Prostate gland (tissue), 2 donors: ENCODE measurements at regions not wholly inside any gene's neighbourhood (a gene's known extent, or its start where the extent isn't known, plus 50 kb on each side); places are given as distances from the start of the nearest gene placed in this dataset.

ENCODE experiments used
- POLR2A ChIP-seq: fragments of 450-650 bp; IDR thresholded peaks from one replicate; pipeline ENCODE4 v1.6.1; 2016; ENCODE audit warnings: antibody characterized with exemption, mild to moderate bottlenecking
- POLR2AphosphoS5 ChIP-seq: sonication (generic); formaldehyde crosslinking; IDR thresholded peaks from one replicate; pipeline ENCODE4 v1.6.1; 2017; ENCODE audit warnings: antibody characterized with exemption
- TF ChIP-seq, protein P1 (sequence below), 4 experiments: fragments of 200-600 bp in 2 of 4; fragments of 450-650 bp in 2 of 4; sonication (generic) in 2 of 4; IDR thresholded peaks; 1 replicate in 3 of 4; 2 replicates in 1 of 4; pipeline ENCODE4 v1.5.1; 2016 to 2019; ENCODE audit warnings: antibody characterized with exemption in 4 of 4, mild to moderate bottlenecking in 2 of 4, moderate library complexity in 2 of 4

DNA sequence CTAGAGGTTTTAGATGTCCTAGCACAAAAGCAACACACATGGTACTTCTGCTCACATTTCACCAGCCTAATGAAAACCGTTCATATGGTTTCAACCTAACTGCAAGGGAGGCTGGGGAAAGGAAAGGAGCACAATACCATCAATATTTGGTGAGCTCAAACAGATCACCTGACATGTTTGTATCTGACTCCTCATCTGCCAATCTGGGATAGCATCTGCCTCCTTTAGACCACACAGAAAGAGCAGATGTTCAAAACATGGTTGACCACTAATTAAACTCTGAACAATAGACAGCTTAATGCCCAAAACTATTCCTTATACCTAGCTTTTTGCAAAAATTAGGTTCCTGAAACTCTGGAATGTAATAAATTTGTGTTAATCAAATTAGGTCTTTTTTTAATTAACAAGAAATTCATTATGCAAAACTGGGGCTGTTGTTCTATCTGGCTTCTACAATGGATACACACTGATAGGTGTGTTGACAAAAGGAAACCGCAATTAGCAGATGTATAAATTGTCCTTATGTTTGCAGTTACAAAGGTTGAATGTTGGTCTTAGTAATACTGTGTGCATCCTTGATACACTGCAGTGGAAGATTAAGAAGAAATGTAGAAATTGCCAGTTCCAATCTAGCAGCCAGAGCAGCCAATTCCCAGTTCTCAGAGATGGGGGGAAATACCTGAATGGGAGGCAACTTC is 89.3 kb downstream of the DUSP6 start:
- TF ChIP-seq, protein P1, sequence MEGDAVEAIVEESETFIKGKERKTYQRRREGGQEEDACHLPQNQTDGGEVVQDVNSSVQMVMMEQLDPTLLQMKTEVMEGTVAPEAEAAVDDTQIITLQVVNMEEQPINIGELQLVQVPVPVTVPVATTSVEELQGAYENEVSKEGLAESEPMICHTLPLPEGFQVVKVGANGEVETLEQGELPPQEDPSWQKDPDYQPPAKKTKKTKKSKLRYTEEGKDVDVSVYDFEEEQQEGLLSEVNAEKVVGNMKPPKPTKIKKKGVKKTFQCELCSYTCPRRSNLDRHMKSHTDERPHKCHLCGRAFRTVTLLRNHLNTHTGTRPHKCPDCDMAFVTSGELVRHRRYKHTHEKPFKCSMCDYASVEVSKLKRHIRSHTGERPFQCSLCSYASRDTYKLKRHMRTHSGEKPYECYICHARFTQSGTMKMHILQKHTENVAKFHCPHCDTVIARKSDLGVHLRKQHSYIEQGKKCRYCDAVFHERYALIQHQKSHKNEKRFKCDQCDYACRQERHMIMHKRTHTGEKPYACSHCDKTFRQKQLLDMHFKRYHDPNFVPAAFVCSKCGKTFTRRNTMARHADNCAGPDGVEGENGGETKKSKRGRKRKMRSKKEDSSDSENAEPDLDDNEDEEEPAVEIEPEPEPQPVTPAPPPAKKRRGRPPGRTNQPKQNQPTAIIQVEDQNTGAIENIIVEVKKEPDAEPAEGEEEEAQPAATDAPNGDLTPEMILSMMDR (IDR thresholded peaks at IDR 0.05): no peak
- TF ChIP-seq POLR2AphosphoS5 (no peak), POLR2A (no peak)
